Osteoblast (primary cell): ENCODE measurements at regions not wholly inside any gene's neighbourhood (a gene's known extent, or its start where the extent isn't known, plus 50 kb on each side); places are given as distances from the start of the nearest gene placed in this dataset.

Experiments
- DNase-seq: peaks from one replicate; pipeline ENCODE4 v3.0.0; 2011; ENCODE audit warnings: low spot score, mixed read lengths; ENCODE audit not compliant: insufficient read length; ENCODE audit errors: missing footprints
- H2AFZ ChIP-seq: 2 replicates; pipeline ENCODE4 v1.6.0; 2011; ENCODE audit warnings: mild to moderate bottlenecking, low read length
- H3K27ac ChIP-seq: 2 replicates; pipeline ENCODE4 v1.5.1; 2011; ENCODE audit warnings: mild to moderate bottlenecking, low read depth, low read length, moderate library complexity
- H3K27me3 ChIP-seq: 2 replicates; pipeline ENCODE4 v1.6.0; 2012; ENCODE audit warnings: mild to moderate bottlenecking, control low read depth, inconsistent platforms, low read length, moderate library complexity; ENCODE audit not compliant: insufficient read depth
- H3K36me3 ChIP-seq: 2 replicates; pipeline ENCODE4 v1.5.1; 2011; ENCODE audit warnings: mild to moderate bottlenecking, low read length, control low read depth, moderate library complexity; ENCODE audit not compliant: insufficient read depth
- H3K4me1 ChIP-seq: 2 replicates; pipeline ENCODE4 v1.5.1; 2011; ENCODE audit warnings: mild to moderate bottlenecking, low read length, control low read depth, moderate library complexity; ENCODE audit not compliant: insufficient read depth
- H3K4me2 ChIP-seq: 2 replicates; pipeline ENCODE4 v1.6.0; 2011; ENCODE audit warnings: mild to moderate bottlenecking, low read length; ENCODE audit not compliant: insufficient read depth
- H3K4me3 ChIP-seq: fragments of 200-600 bp; sonication (generic); 3 replicates; pipeline ENCODE4 v1.5.1; 2012; ENCODE audit warnings: mild to moderate bottlenecking, low read length, inconsistent platforms; ENCODE audit not compliant: insufficient read depth
- H3K79me2 ChIP-seq: 2 replicates; pipeline ENCODE4 v1.6.0; 2012; ENCODE audit warnings: mild to moderate bottlenecking, low read length, control low read depth, inconsistent platforms; ENCODE audit not compliant: insufficient read depth
- H3K9me3 ChIP-seq: 2 replicates; pipeline ENCODE4 v1.5.1; 2011; ENCODE audit warnings: low read depth, low read length, control low read depth
- H4K20me1 ChIP-seq: 2 replicates; pipeline ENCODE4 v1.6.0; 2012; ENCODE audit warnings: mild to moderate bottlenecking, low read length, control low read depth; ENCODE audit not compliant: insufficient read depth
- CTCF ChIP-seq: IDR thresholded peaks from 2 replicates; pipeline ENCODE4 v1.5.1; 2011; ENCODE audit warnings: mild to moderate bottlenecking, low read depth, low read length, moderate library complexity; ENCODE audit errors: extremely low read depth

GRCh38 chr18:68234131-68234530, 480.8 kb downstream of the TMX3 start:
- DNase-seq: peak; percentile 9
- no peaks in the 10 kb centered on the region for H3K36me3 ChIP-seq
- H3K9me3 ChIP-seq: no peaks in the 10 kb centered on the region
- peaks cover 15% of the 10 kb centered on the region for H3K4me1 ChIP-seq
- TF ChIP-seq CTCF: no peak
- no peaks in the 10 kb centered on the region for H3K79me2 ChIP-seq
- peak overlapping the region; percentile 50 for H3K27ac ChIP-seq
- no peak overlapping the region for H2AFZ ChIP-seq
- no peak overlapping the region for H3K4me2 ChIP-seq
- no peak overlapping the region for H3K4me3 ChIP-seq
- H3K27me3 ChIP-seq: no peaks in the 10 kb centered on the region
- H4K20me1 ChIP-seq: no peaks in the 10 kb centered on the region

DNA sequence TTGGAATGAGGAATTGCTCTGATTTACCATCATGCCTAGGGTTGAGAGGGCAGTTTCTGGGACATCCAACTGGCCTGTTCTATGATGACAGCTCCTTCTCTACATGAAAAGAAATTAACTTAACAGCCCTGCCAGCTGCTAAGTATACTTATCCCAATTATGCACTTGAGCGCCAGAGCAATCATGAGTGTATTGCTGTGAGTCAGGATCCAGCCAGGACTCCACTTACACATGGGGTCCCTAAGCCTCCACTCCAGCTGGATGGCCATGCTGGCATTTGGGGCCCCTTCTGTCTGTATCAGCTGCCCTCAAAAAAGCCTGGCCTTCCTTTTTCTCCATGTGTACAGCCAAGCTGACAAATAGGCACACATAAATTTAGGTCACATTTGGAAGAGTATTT, 481.9 kb downstream of the TMX3 start:
- H3K27me3 ChIP-seq: no peaks in the 10 kb centered on the region
- no peaks in the 10 kb centered on the region for H3K36me3 ChIP-seq
- no peaks in the 10 kb centered on the region for H3K9me3 ChIP-seq
- no peak for TF ChIP-seq CTCF
- no peak for DNase-seq
- H2AFZ ChIP-seq: no peak overlapping the region
- no peak overlapping the region for H3K4me2 ChIP-seq
- no peak overlapping the region for H3K4me3 ChIP-seq
- H3K79me2 ChIP-seq: no peaks in the 10 kb centered on the region
- H3K4me1 ChIP-seq: peaks cover 15% of the 10 kb centered on the region
- H4K20me1 ChIP-seq: no peaks in the 10 kb centered on the region
- no peak overlapping the region for H3K27ac ChIP-seq

- H3K27ac ChIP-seq: no peak overlapping the region
Observed at GRCh38 chr18:68229351-68229750, 485.6 kb downstream of the TMX3 start.

DNA sequence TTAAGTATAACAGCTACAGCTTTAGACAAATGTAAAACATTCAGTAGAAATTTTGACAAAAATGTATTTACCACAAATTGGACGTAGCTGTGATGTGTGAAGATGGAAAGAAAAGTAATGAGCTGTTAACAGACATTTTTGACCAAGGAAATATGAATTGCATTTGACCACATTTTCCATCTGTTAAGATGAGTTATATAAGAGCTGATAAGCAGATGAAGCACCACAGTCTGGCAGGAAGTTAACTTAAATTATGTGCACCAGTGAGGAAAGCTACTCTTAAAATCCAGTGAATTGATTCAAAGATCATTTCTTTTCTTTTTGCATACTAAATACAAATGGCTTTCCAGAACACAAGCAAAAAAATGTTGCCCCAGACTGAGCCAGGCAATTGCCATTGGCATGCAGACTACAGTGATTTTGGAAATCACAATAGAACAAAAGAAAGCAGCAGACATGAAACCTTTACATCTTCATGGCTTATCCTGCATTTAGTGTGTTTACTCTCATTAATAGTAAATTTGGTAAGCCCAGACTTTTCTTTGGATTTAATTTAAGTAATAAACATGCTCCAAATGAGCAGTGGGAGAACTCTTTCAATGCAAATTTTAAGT, 493.7 kb downstream of the TMX3 start:
- Histone ChIP-seq H2AFZ (peak overlapping the region; percentile 33), H3K4me3 (no peak overlapping the region), H3K79me2 (no peaks in the 10 kb centered on the region), H3K4me1 (peaks cover 15% of the 10 kb centered on the region), H3K27ac (no peak overlapping the region), H3K36me3 (no peaks in the 10 kb centered on the region), H3K4me2 (no peak overlapping the region), H3K27me3 (no peaks in the 10 kb centered on the region), H4K20me1 (no peaks in the 10 kb centered on the region), H3K9me3 (no peaks in the 10 kb centered on the region)
- no peak for DNase-seq
- TF ChIP-seq CTCF: no peak

More at GRCh38 chr18:68229351-68229750, 485.6 kb downstream of the TMX3 start:
- Histone ChIP-seq H4K20me1 (no peaks in the 10 kb centered on the region), H2AFZ (no peak overlapping the region), H3K4me1 (peaks cover 10% of the 10 kb centered on the region), H3K9me3 (no peaks in the 10 kb centered on the region), H3K27me3 (no peaks in the 10 kb centered on the region), H3K36me3 (no peaks in the 10 kb centered on the region), H3K4me2 (no peak overlapping the region), H3K79me2 (no peaks in the 10 kb centered on the region), H3K4me3 (no peak overlapping the region)
- no peak for TF ChIP-seq CTCF
- peak; percentile 74 for DNase-seq
